OCI-LY1 (cell line): ENCODE measurements at regions not wholly inside any gene's neighbourhood (a gene's known extent, or its start where the extent isn't known, plus 50 kb on each side); places are given as distances from the start of the nearest gene placed in this dataset.

Source experiments
- H2AFZ ChIP-seq: fragments of 200-600 bp; sonication (generic), shearing (Covaris generic); 2 replicates; pipeline ENCODE4 v1.6.0; 2014; ENCODE audit warnings: antibody characterized with exemption, mild to moderate bottlenecking, low read length
- H3F3A ChIP-seq: fragments of 200-600 bp; sonication (generic), shearing (Covaris generic); 2 replicates; pipeline ENCODE4 v1.6.0; 2014; ENCODE audit warnings: mild to moderate bottlenecking, antibody characterized with exemption, low read length, moderate library complexity; ENCODE audit not compliant: insufficient read depth
- H3K27ac ChIP-seq: fragments of 200-600 bp; sonication (generic); 2 replicates; pipeline ENCODE4 v1.5.1; 2014; ENCODE audit warnings: low read length, mixed run types, mild to moderate bottlenecking, low read depth; ENCODE audit not compliant: poor library complexity, severe bottlenecking
- H3K27me3 ChIP-seq: fragments of 200-600 bp; sonication (generic); 2 replicates; pipeline ENCODE4 v1.6.0; 2014; ENCODE audit warnings: antibody characterized with exemption, mild to moderate bottlenecking, low read length, moderate library complexity; ENCODE audit not compliant: insufficient read depth
- H3K36me3 ChIP-seq: fragments of 200-600 bp; sonication (generic); 2 replicates; pipeline ENCODE4 v1.6.1; 2014; ENCODE audit warnings: mild to moderate bottlenecking, antibody characterized with exemption, low read length, moderate library complexity, mixed read lengths; ENCODE audit not compliant: insufficient read depth
- H3K4me1 ChIP-seq: fragments of 200-600 bp; sonication (generic); 2 replicates; pipeline ENCODE4 v1.5.1; 2014; ENCODE audit warnings: mild to moderate bottlenecking, low read length, moderate library complexity; ENCODE audit not compliant: insufficient read depth, severe bottlenecking
- H3K4me2 ChIP-seq: fragments of 200-600 bp; sonication (generic), shearing (Covaris generic); 2 replicates; pipeline ENCODE4 v1.6.1; 2014; ENCODE audit warnings: low read length
- H3K4me3 ChIP-seq: fragments of 200-600 bp; sonication (generic); 2 replicates; pipeline ENCODE4 v1.5.1; 2014; ENCODE audit warnings: low read length, low read depth, mild to moderate bottlenecking, mixed read lengths; ENCODE audit not compliant: poor library complexity, severe bottlenecking
- H3K79me2 ChIP-seq: fragments of 200-600 bp; shearing (Covaris generic); 2 replicates; pipeline ENCODE4 v1.6.1; 2016; ENCODE audit warnings: mixed run types, low read length, mixed read lengths; ENCODE audit not compliant: insufficient read depth
- H3K9ac ChIP-seq: fragments of 200-600 bp; sonication (generic), shearing (Covaris generic); 2 replicates; pipeline ENCODE4 v1.6.1; 2014; ENCODE audit warnings: mild to moderate bottlenecking, low read length, mixed read lengths
- H3K9me2 ChIP-seq: fragments of 200-600 bp; sonication (generic), shearing (Covaris generic); 2 replicates; pipeline ENCODE4 v1.6.1; 2014; ENCODE audit warnings: low read depth, mild to moderate bottlenecking, low read length, mixed read lengths
- H3K9me3 ChIP-seq: fragments of 200-600 bp; shearing (Covaris generic); 2 replicates; pipeline ENCODE4 v1.6.1; 2014; ENCODE audit warnings: low read length, mixed read lengths
- H4K20me1 ChIP-seq: fragments of 200-600 bp; sonication (generic), shearing (Covaris generic); 2 replicates; pipeline ENCODE4 v1.6.0; 2016; ENCODE audit warnings: mild to moderate bottlenecking, low read length; ENCODE audit not compliant: insufficient read depth
- EZH2 ChIP-seq: fragments of 200-600 bp; sonication (generic), shearing (Covaris generic); IDR thresholded peaks from 2 replicates; pipeline ENCODE4 v1.8.0; 2017; ENCODE audit warnings: borderline replicate concordance, mixed run types, mild to moderate bottlenecking, antibody characterized with exemption, low read length, moderate library complexity, mixed read lengths
- TF ChIP-seq, protein P1 (sequence below): fragments of 200-600 bp; sonication (generic), shearing (Covaris generic); IDR thresholded peaks from 2 replicates; pipeline ENCODE4 v1.5.1; 2017; ENCODE audit warnings: mild to moderate bottlenecking, antibody characterized with exemption, low read length, moderate library complexity, mixed read lengths

DNA sequence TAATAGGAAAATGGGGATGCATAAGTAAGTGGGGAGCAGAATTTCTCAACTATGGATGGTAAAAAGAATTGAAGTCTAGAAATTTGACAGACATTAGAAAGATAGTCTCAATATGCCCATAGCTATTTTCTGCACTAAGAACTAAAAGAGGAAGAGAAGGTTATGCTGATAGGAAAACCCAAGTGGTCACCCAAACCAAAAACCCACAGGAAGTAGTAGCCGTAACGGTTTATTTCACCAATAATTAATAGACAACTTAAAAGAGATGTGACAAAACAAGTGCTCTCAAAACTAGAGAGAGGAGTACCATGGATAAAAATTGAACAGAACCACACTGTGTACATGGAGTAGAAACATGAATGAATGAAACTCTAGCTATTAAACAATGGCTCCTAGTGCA, 295.4 kb downstream of the FSCB start:
- Histone ChIP-seq H3K27me3 (no peaks in the 10 kb centered on the region), H3K27ac (no peak overlapping the region), H3K4me2 (no peak overlapping the region), H3K36me3 (no peaks in the 10 kb centered on the region), H3K9me2 (no peaks in the 10 kb centered on the region), H3K4me1 (no peaks in the 10 kb centered on the region), H2AFZ (no peak overlapping the region), H4K20me1 (no peaks in the 10 kb centered on the region), H3K79me2 (no peaks in the 10 kb centered on the region), H3F3A (no peaks in the 10 kb centered on the region), H3K9ac (no peak overlapping the region), H3K4me3 (no peak overlapping the region), H3K9me3 (no peaks in the 10 kb centered on the region)
- TF ChIP-seq, protein P1, sequence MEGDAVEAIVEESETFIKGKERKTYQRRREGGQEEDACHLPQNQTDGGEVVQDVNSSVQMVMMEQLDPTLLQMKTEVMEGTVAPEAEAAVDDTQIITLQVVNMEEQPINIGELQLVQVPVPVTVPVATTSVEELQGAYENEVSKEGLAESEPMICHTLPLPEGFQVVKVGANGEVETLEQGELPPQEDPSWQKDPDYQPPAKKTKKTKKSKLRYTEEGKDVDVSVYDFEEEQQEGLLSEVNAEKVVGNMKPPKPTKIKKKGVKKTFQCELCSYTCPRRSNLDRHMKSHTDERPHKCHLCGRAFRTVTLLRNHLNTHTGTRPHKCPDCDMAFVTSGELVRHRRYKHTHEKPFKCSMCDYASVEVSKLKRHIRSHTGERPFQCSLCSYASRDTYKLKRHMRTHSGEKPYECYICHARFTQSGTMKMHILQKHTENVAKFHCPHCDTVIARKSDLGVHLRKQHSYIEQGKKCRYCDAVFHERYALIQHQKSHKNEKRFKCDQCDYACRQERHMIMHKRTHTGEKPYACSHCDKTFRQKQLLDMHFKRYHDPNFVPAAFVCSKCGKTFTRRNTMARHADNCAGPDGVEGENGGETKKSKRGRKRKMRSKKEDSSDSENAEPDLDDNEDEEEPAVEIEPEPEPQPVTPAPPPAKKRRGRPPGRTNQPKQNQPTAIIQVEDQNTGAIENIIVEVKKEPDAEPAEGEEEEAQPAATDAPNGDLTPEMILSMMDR: no peak
- TF ChIP-seq EZH2: no peak

DNA sequence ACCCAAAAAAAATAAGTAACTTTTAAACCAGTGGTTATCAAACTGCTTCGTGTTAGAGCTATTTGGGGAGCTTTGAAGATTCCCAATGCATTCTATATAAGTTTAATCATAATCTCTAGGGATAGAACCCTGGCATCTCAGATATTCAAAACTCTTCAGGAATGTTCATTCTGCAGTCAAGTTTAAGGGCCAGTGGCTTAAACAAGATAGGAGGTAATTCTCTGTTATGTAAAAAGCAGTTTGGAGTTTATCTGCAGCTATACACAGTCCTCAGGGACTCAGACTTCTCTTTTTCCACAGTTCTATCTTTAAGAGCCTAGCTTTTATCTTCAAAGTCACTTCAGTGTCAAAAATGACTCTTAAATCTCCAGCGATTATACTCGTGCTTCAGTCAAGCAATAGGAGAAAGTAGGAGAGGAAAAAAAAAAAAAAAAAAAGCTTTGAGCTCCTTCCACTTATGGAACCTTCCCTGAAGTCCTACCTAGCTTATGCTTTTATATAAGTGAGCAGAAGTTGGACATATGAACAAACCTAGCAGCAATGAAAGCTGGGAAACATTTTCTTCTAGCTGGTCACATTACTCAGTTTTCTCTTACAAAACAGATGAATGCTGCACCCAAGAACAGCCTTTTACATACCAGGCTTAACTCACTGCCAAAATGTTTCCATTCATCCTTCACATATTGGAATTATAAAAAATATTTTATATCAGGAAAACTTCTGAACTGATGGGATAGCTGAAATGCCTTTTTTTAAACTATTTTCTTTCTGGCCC, 302.8 kb downstream of the FSCB start:
- no peak overlapping the region for H3K9ac ChIP-seq
- no peaks in the 10 kb centered on the region for H3K27me3 ChIP-seq
- H4K20me1 ChIP-seq: no peaks in the 10 kb centered on the region
- no peak overlapping the region for H3K4me2 ChIP-seq
- no peaks in the 10 kb centered on the region for H3K9me3 ChIP-seq
- TF ChIP-seq, protein P1: no peak
- H3K9me2 ChIP-seq: no peaks in the 10 kb centered on the region
- no peaks in the 10 kb centered on the region for H3K36me3 ChIP-seq
- H3K79me2 ChIP-seq: no peaks in the 10 kb centered on the region
- no peak overlapping the region for H2AFZ ChIP-seq
- H3K4me3 ChIP-seq: no peak overlapping the region
- H3K4me1 ChIP-seq: no peaks in the 10 kb centered on the region
- no peaks in the 10 kb centered on the region for H3F3A ChIP-seq
- H3K27ac ChIP-seq: no peak overlapping the region

DNA sequence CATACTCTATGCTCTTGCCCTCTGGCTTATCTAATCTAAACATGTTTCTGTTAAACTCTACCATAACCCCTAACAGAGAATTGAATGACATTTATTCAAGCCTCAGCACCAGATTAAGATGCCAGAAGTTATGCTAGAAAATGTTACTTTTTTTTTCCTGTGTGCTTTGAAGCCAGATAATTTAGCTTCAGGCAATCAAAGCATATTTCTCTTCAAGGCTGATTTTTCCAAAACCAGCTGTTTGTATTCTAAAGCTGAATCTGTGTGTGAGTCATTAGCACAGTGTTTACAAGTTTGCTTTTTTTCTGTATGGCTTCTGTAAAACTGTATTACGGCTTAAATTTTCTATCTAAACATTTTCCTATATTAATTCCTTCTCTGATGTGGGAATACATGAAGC, 326.1 kb downstream of the FSCB start:
- Histone ChIP-seq H3K27me3 (no peaks in the 10 kb centered on the region), H3K9me2 (no peaks in the 10 kb centered on the region), H4K20me1 (no peaks in the 10 kb centered on the region), H3K4me2 (no peak overlapping the region), H3K36me3 (no peaks in the 10 kb centered on the region), H3K79me2 (no peaks in the 10 kb centered on the region), H3K4me3 (no peak overlapping the region), H3K9me3 (no peaks in the 10 kb centered on the region), H3K4me1 (no peaks in the 10 kb centered on the region), H3K9ac (no peak overlapping the region), H3K27ac (no peak overlapping the region), H3F3A (no peaks in the 10 kb centered on the region), H2AFZ (no peak overlapping the region)
- no peak for TF ChIP-seq EZH2
- TF ChIP-seq, protein P1: no peak
